ENCODE measurements at regions not wholly inside any gene's neighbourhood (a gene's known extent, or its start where the extent isn't known, plus 50 kb on each side); places are given as distances from the start of the nearest gene placed in this dataset.

DNA sequence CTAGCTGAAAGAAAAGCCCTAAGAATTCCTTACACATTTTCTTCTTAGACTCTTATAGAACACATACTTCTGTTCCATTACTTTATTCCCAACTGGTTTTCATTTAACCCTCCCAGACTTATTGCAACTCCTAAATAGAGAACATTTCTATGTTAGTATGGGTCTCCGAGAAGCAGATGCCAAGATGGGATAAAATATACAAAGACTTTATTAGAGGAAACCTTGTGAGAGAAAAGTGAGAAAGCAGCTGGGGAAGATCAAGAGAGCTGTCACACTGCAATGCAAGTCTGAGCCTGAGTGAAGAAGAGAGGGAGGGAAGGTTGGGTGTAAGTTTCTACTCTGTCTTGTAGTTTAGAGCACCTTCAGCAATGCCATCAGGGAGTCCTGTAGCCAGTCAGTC, 979.3 kb downstream of the IGSF11 start (continued):
- TF ChIP-seq, protein P1, sequence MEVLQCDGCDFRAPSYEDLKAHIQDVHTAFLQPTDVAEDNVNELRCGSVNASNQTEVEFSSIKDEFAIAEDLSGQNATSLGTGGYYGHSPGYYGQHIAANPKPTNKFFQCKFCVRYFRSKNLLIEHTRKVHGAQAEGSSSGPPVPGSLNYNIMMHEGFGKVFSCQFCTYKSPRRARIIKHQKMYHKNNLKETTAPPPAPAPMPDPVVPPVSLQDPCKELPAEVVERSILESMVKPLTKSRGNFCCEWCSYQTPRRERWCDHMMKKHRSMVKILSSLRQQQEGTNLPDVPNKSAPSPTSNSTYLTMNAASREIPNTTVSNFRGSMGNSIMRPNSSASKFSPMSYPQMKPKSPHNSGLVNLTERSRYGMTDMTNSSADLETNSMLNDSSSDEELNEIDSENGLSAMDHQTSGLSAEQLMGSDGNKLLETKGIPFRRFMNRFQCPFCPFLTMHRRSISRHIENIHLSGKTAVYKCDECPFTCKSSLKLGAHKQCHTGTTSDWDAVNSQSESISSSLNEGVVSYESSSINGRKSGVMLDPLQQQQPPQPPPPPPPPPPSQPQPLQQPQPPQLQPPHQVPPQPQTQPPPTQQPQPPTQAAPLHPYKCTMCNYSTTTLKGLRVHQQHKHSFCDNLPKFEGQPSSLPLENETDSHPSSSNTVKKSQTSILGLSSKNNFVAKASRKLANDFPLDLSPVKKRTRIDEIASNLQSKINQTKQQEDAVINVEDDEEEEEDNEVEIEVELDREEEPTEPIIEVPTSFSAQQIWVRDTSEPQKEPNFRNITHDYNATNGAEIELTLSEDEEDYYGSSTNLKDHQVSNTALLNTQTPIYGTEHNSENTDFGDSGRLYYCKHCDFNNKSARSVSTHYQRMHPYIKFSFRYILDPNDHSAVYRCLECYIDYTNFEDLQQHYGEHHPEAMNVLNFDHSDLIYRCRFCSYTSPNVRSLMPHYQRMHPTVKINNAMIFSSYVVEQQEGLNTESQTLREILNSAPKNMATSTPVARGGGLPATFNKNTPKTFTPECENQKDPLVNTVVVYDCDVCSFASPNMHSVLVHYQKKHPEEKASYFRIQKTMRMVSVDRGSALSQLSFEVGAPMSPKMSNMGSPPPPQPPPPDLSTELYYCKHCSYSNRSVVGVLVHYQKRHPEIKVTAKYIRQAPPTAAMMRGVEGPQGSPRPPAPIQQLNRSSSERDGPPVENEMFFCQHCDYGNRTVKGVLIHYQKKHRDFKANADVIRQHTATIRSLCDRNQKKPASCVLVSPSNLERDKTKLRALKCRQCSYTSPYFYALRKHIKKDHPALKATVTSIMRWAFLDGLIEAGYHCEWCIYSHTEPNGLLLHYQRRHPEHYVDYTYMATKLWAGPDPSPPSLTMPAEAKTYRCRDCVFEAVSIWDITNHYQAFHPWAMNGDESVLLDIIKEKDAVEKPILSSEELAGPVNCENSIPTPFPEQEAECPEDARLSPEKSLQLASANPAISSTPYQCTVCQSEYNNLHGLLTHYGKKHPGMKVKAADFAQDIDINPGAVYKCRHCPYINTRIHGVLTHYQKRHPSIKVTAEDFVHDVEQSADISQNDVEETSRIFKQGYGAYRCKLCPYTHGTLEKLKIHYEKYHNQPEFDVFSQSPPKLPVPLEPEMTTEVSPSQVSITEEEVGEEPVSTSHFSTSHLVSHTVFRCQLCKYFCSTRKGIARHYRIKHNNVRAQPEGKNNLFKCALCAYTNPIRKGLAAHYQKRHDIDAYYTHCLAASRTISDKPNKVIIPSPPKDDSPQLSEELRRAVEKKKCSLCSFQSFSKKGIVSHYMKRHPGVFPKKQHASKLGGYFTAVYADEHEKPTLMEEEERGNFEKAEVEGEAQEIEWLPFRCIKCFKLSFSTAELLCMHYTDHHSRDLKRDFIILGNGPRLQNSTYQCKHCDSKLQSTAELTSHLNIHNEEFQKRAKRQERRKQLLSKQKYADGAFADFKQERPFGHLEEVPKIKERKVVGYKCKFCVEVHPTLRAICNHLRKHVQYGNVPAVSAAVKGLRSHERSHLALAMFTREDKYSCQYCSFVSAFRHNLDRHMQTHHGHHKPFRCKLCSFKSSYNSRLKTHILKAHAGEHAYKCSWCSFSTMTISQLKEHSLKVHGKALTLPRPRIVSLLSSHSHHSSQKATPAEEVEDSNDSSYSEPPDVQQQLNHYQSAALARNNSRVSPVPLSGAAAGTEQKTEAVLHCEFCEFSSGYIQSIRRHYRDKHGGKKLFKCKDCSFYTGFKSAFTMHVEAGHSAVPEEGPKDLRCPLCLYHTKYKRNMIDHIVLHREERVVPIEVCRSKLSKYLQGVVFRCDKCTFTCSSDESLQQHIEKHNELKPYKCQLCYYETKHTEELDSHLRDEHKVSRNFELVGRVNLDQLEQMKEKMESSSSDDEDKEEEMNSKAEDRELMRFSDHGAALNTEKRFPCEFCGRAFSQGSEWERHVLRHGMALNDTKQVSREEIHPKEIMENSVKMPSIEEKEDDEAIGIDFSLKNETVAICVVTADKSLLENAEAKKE (CRISPR knock-in tag; IDR thresholded peaks at IDR 0.05) = no peak
- TF ChIP-seq POLR2AphosphoS5 (IDR thresholded peaks at IDR 0.05; ENCODE audit: low read depth) (no peak), ZNF114 (CRISPR knock-in tag; IDR thresholded peaks at IDR 0.05) (no peak), JUNB (IDR thresholded peaks at IDR 0.05; ENCODE audit: unreplicated experiment) (no peak), EZH2phosphoT487 (IDR thresholded peaks at IDR 0.05; ENCODE audit: unreplicated experiment) (no peak), ZNF331 (CRISPR knock-in tag; IDR thresholded peaks at IDR 0.05; ENCODE audit: low read depth) (no peak)
- TF ChIP-seq, protein P2, sequence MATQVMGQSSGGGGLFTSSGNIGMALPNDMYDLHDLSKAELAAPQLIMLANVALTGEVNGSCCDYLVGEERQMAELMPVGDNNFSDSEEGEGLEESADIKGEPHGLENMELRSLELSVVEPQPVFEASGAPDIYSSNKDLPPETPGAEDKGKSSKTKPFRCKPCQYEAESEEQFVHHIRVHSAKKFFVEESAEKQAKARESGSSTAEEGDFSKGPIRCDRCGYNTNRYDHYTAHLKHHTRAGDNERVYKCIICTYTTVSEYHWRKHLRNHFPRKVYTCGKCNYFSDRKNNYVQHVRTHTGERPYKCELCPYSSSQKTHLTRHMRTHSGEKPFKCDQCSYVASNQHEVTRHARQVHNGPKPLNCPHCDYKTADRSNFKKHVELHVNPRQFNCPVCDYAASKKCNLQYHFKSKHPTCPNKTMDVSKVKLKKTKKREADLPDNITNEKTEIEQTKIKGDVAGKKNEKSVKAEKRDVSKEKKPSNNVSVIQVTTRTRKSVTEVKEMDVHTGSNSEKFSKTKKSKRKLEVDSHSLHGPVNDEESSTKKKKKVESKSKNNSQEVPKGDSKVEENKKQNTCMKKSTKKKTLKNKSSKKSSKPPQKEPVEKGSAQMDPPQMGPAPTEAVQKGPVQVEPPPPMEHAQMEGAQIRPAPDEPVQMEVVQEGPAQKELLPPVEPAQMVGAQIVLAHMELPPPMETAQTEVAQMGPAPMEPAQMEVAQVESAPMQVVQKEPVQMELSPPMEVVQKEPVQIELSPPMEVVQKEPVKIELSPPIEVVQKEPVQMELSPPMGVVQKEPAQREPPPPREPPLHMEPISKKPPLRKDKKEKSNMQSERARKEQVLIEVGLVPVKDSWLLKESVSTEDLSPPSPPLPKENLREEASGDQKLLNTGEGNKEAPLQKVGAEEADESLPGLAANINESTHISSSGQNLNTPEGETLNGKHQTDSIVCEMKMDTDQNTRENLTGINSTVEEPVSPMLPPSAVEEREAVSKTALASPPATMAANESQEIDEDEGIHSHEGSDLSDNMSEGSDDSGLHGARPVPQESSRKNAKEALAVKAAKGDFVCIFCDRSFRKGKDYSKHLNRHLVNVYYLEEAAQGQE (IDR thresholded peaks at IDR 0.05; ENCODE audit: unreplicated experiment) = no peak

All from GM23338 (cell line).